ENCODE measurements at regions not wholly inside any gene's neighbourhood (a gene's known extent, or its start where the extent isn't known, plus 50 kb on each side); places are given as distances from the start of the nearest gene placed in this dataset.

- intact Hi-C loops (cut with micrococcal nuclease), result no loop called here
- Histone ChIP-seq H3K9me3 (ENCODE audit: control extremely low read depth in 1 of 3, control insufficient read depth in 2 of 3, insufficient read depth in 1 of 3, low read length in 2 of 3) (peaks cover 0 to 6% (median 0%) of the 10 kb centered on the region in 3 donors), H3K9ac (ENCODE audit: low read length) (no peak overlapping the region), H3K27ac (ENCODE audit: low read length in 2 of 2) (no peak overlapping the region), H3K79me2 (ENCODE audit: control insufficient read depth, insufficient read depth, low read length) (no peaks in the 10 kb centered on the region), H3K4me3 (ENCODE audit: control extremely low read depth in 1 of 5, extremely low read depth in 1 of 5, insufficient read depth in 1 of 5, low read depth in 2 of 5, low read length in 4 of 5) (no peak overlapping the region), H3K27me3 (replicated peaks in 1 of 4; ENCODE audit: control extremely low read depth in 1 of 4, control insufficient read depth in 3 of 4, insufficient read depth in 4 of 4, low read length in 3 of 4) (peaks cover 0 to 4% (median 0%) of the 10 kb centered on the region in 4 experiments), H3K36me3 (replicated peaks in 1 of 2; ENCODE audit: control extremely low read depth in 1 of 2, control insufficient read depth in 1 of 2, extremely low read depth in 1 of 2, insufficient read depth in 2 of 2, low read length in 1 of 2) (no peaks in the 10 kb centered on the region), H3K4me1 (ENCODE audit: control insufficient read depth in 2 of 2, insufficient read depth in 2 of 2, low read length in 2 of 2) (no peaks in the 10 kb centered on the region), H4K20me1 (ENCODE audit: control insufficient read depth, insufficient read depth, low read length, poor library complexity, severe bottlenecking) (no peaks in the 10 kb centered on the region), H2AFZ (ENCODE audit: insufficient read depth, low read depth, low read length, poor library complexity, severe bottlenecking) (no peak overlapping the region), H3K4me2 (replicated peaks; ENCODE audit: low read depth, low read length, poor library complexity, severe bottlenecking) (no peak overlapping the region)
- DNase-seq, result no peak
- CTCF ChIA-PET, result no interaction called here
- H3K27ac Mint-ChIP-seq, result no peak overlapping the region
- TF ChIP-seq EZH2 (IDR thresholded peaks at IDR 0.05; ENCODE audit: borderline replicate concordance, insufficient read depth, low read depth, low read length, poor library complexity, severe bottlenecking), result no peak
- no peak for TF ChIP-seq CTCF (IDR thresholded peaks at IDR 0.05)
- H3K9me3 Mint-ChIP-seq (ENCODE audit: insufficient read depth), result no peaks in the 10 kb centered on the region
- H3K4me3 Mint-ChIP-seq, result no peak overlapping the region
- no peak for ATAC-seq (ENCODE audit: low read depth)
- H3K27me3 Mint-ChIP-seq, result peaks cover 18% of the 10 kb centered on the region
- H3K4me1 Mint-ChIP-seq, result no peaks in the 10 kb centered on the region
- POLR2A ChIA-PET, result no interaction called here
Observed at GRCh38 chr11:33594188-33594587, 106.4 kb downstream of the C11orf91 start.

- Mint-ChIP-seq H3K27me3 (peaks cover 15% of the 10 kb centered on the region), H3K9me3 (ENCODE audit: insufficient read depth) (peaks cover 2% of the 10 kb centered on the region), H3K4me3 (no peak overlapping the region), H3K4me1 (no peaks in the 10 kb centered on the region), H3K27ac (no peak overlapping the region)
- TF ChIP-seq CTCF (IDR thresholded peaks at IDR 0.05), result no peak
- no peak for TF ChIP-seq EZH2 (IDR thresholded peaks at IDR 0.05; ENCODE audit: borderline replicate concordance, insufficient read depth, low read depth, low read length, poor library complexity, severe bottlenecking)
- intact Hi-C loops (cut with micrococcal nuclease), result no loop called here
- H4K20me1 ChIP-seq (ENCODE audit: control insufficient read depth, insufficient read depth, low read length, poor library complexity, severe bottlenecking), result no peaks in the 10 kb centered on the region
- no CpG with 5 or more reads among the region's 4 CpGs for WGBS (ENCODE audit: insufficient coverage)
- H3K27ac ChIP-seq (ENCODE audit: low read length in 2 of 2), result no peak overlapping the region
- CTCF ChIA-PET, result no interaction called here
- no peaks in the 10 kb centered on the region for H3K36me3 ChIP-seq (replicated peaks in 1 of 2; ENCODE audit: control extremely low read depth in 1 of 2, control insufficient read depth in 1 of 2, extremely low read depth in 1 of 2, insufficient read depth in 2 of 2, low read length in 1 of 2)
- ATAC-seq (ENCODE audit: low read depth) (no peak), DNase-seq (no peak)
- H3K4me3 ChIP-seq (ENCODE audit: control extremely low read depth in 1 of 5, extremely low read depth in 1 of 5, insufficient read depth in 1 of 5, low read depth in 2 of 5, low read length in 4 of 5), result no peak overlapping the region
- H3K9ac ChIP-seq (ENCODE audit: low read length), result no peak overlapping the region
- H3K27me3 ChIP-seq (replicated peaks in 1 of 4; ENCODE audit: control extremely low read depth in 1 of 4, control insufficient read depth in 3 of 4, insufficient read depth in 4 of 4, low read length in 3 of 4), result peaks cover 0 to 4% (median 0%) of the 10 kb centered on the region in 4 experiments
- POLR2A ChIA-PET, result no interaction called here
- H2AFZ ChIP-seq (ENCODE audit: insufficient read depth, low read depth, low read length, poor library complexity, severe bottlenecking), result no peak overlapping the region
- no peak overlapping the region for H3K4me2 ChIP-seq (replicated peaks; ENCODE audit: low read depth, low read length, poor library complexity, severe bottlenecking)
- H3K4me1 ChIP-seq (ENCODE audit: control insufficient read depth in 2 of 2, insufficient read depth in 2 of 2, low read length in 2 of 2), result no peaks in the 10 kb centered on the region
- H3K9me3 ChIP-seq (ENCODE audit: control extremely low read depth in 1 of 3, control insufficient read depth in 2 of 3, insufficient read depth in 1 of 3, low read length in 2 of 3), result peaks cover 0 to 4% (median 0%) of the 10 kb centered on the region in 3 donors
- H3K79me2 ChIP-seq (ENCODE audit: control insufficient read depth, insufficient read depth, low read length), result no peaks in the 10 kb centered on the region
Observed at GRCh38 chr11:33590441-33590840, 110.2 kb downstream of the C11orf91 start.

Measured in B cell (primary cell).